WERI-Rb-1 (cell line): ENCODE measurements at regions not wholly inside any gene's neighbourhood (a gene's known extent, or its start where the extent isn't known, plus 50 kb on each side); places are given as distances from the start of the nearest gene placed in this dataset.

Source experiments
- DNase-seq: peaks from one replicate; pipeline ENCODE4 v3.0.0-alpha.2; 2020
- H3K27ac ChIP-seq: fragments of 250-450 bp; sonication (Bioruptor Pico); 2 replicates; pipeline ENCODE4 v1.5.1; 2020; ENCODE audit warnings: mild to moderate bottlenecking, moderate library complexity
- H3K27me3 ChIP-seq: fragments of 250-450 bp; sonication (Bioruptor Pico); 2 replicates; pipeline ENCODE4 v1.5.1; 2021; ENCODE audit warnings: mild to moderate bottlenecking, low read depth, moderate library complexity; ENCODE audit not compliant: insufficient read depth, severe bottlenecking
- H3K36me3 ChIP-seq: fragments of 250-450 bp; sonication (Bioruptor Pico); 2 replicates; pipeline ENCODE4 v1.5.1; 2020; ENCODE audit warnings: mild to moderate bottlenecking, moderate library complexity
- H3K4me3 ChIP-seq: 2 replicates; pipeline ENCODE4 v1.5.1; 2011; ENCODE audit warnings: low read depth, mild to moderate bottlenecking, control low read depth, low read length
- H3K9me3 ChIP-seq: fragments of 250-450 bp; sonication (Bioruptor Pico); 2 replicates; pipeline ENCODE4 v1.5.1; 2021; ENCODE audit warnings: mild to moderate bottlenecking, moderate library complexity; ENCODE audit not compliant: severe bottlenecking
- CTCF ChIP-seq: IDR thresholded peaks from 2 replicates; pipeline ENCODE4 v1.5.1; 2011; ENCODE audit warnings: low read depth, mild to moderate bottlenecking, control low read depth, inconsistent platforms, low read length

GRCh38 chr20:55782912-55783253, 222.4 kb downstream of the CBLN4 start:
- no peak overlapping the region for H3K27ac ChIP-seq
- no peaks in the 10 kb centered on the region for H3K9me3 ChIP-seq
- H3K4me3 ChIP-seq = no peak overlapping the region
- H3K27me3 ChIP-seq = peaks cover 40% of the 10 kb centered on the region
- no peak for TF ChIP-seq CTCF
- no peak for DNase-seq
- H3K36me3 ChIP-seq = no peaks in the 10 kb centered on the region

GRCh38 chr20:55782224-55782911, 223.0 kb downstream of the CBLN4 start:
- Histone ChIP-seq H3K4me3 (no peak overlapping the region), H3K27ac (no peak overlapping the region), H3K27me3 (peaks cover 40% of the 10 kb centered on the region), H3K36me3 (no peaks in the 10 kb centered on the region), H3K9me3 (no peaks in the 10 kb centered on the region)
- no peak for DNase-seq
- no peak for TF ChIP-seq CTCF

DNA sequence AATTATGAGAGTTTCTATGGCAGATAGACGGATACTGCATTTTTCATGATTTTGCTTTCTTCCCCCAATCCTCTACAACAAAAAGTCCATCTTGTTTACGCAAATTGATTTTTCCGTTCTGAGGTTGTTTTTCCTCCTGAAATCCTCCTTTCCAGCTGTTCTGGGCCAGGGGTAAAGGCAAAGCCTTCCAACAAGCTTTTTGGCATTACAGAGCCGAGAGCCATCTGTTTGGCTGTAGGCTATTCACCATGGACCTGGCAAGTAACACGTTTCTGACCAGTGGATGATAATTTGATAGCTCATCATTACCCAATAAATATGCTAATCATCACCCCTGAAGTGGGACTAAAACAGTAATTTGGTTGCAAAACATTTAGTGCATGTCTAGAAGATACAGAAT, 226.5 kb downstream of the CBLN4 start:
- no peak overlapping the region for H3K4me3 ChIP-seq
- no peak overlapping the region for H3K27ac ChIP-seq
- H3K36me3 ChIP-seq = no peaks in the 10 kb centered on the region
- TF ChIP-seq CTCF = no peak
- no peaks in the 10 kb centered on the region for H3K9me3 ChIP-seq
- DNase-seq = no peak
- H3K27me3 ChIP-seq = peaks cover 31% of the 10 kb centered on the region

DNA sequence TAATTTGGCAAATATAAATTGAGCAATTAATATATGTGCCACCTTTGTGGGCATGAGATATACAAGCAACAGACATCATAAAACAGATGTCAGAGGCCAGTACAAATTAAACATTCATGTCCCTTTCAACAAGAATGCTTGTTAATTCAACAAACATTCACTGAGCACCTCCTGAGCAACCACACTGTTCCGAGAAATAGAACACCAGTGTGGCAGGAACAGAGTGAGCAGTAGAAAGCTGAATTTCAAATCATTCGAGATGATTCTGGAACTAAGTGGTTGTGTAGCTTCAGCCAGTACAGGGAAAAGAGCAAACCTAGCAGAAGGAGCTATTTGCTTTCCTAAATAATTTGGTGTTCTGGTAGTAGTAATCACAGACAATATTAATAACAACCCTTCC, 227.7 kb downstream of the CBLN4 start:
- TF ChIP-seq CTCF = no peak
- H3K4me3 ChIP-seq = no peak overlapping the region
- no peak for DNase-seq
- no peak overlapping the region for H3K27ac ChIP-seq
- no peaks in the 10 kb centered on the region for H3K36me3 ChIP-seq
- H3K9me3 ChIP-seq = no peaks in the 10 kb centered on the region
- H3K27me3 ChIP-seq = peaks cover 31% of the 10 kb centered on the region

DNA sequence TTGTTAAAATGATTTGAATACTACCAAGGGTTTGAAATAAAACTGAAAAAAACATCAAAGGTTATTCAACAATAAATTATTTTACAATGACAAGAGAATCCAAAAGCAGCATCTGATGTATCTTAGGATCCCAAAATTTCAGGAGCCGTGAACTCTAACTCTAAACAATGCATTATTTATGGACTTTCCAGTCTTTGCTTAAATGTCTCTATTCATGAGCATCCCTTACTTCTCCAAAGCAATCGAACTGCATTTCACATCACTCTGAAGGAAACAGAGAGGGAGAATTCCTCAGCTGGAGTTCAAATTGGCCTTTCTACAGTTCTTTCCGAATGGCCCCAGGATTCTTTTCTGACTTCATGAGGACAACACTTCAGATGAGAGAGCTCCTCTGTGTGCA, 229.1 kb downstream of the CBLN4 start:
- Histone ChIP-seq H3K36me3 (no peaks in the 10 kb centered on the region), H3K27me3 (peaks cover 27% of the 10 kb centered on the region), H3K4me3 (no peak overlapping the region), H3K9me3 (no peaks in the 10 kb centered on the region), H3K27ac (no peak overlapping the region)
- no peak for TF ChIP-seq CTCF
- DNase-seq = no peak

GRCh38 chr20:55774628-55775027, 230.7 kb downstream of the CBLN4 start:
- DNase-seq = no peak
- Histone ChIP-seq H3K9me3 (no peaks in the 10 kb centered on the region), H3K27me3 (peaks cover 26% of the 10 kb centered on the region), H3K27ac (no peak overlapping the region), H3K4me3 (no peak overlapping the region), H3K36me3 (no peaks in the 10 kb centered on the region)
- no peak for TF ChIP-seq CTCF
